AG08395 (cell line): ENCODE measurements at regions not wholly inside any gene's neighbourhood (a gene's known extent, or its start where the extent isn't known, plus 50 kb on each side); places are given as distances from the start of the nearest gene placed in this dataset.
A peak's percentile ranks its signal among the peaks of the same experiment; 100 is the strongest.
"Not testable (repeated sequence)": the region's sequence is repeated elsewhere in the genome, so short reads cannot be mapped to it uniquely, and the experiment has no call there.

ENCODE experiments used
- DNase-seq: peaks from one replicate; pipeline ENCODE4 v3.0.0; 2012; ENCODE audit warnings: mixed read lengths, low spot score

DNA sequence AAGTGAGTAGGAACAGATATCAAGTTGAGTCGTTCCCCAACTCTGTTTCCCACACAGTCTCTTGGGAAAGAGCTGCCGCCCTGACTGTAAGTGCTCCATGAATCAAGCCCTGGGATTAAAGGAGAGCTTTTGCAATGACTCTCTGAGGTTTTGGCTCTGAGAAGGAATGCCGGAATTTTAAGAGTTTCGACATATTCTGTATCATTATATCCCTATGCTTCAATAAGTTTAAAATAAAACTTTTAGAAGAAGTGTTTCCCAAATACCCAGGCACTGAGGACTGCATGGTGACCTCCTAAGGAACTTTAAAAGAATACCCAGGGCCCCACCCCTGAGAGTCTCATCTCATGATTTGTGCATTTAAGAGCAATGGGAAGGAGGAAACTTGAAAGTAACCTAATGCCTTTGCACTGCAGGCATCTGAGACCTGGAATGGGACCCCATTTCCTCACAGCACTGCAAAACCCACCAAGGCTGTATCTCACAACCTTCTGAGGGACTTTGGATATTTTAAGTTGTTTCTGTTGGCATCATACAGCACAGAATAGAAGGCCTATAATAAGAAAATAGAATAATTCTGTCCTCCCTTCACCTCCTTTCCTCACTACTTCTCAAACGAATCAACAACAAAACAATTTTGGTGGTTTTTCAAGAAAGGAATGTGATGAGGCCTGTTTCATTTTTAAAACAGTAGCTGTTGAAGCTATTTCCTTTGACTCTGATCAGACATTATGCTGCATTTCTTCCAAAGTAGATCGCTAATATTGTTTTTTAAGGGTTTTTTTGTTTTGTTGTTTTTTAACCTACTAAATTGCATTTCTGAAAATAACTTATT, 121.2 kb downstream of the GASK1B start:
- peak; percentile 86 for DNase-seq

DNA sequence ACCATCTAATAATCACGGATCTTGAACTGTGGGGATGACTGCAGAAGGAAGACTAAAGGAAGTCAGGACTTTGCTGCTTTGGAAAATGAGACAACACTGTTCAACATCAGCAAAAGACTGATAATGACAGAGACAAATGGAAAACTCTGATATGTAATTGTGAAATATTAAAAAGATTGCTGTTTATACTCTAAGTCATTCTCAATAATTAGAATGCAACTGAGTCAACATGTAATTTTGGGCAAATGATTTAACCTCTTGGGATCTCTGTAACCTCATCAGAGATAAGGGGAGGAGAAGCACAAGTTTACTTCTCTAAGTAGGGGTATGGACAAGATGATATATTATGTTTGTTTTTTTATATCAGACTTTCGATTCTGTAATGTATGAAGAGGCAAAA, 121.9 kb downstream of the GASK1B start:
- peak; percentile 3 for DNase-seq

DNA sequence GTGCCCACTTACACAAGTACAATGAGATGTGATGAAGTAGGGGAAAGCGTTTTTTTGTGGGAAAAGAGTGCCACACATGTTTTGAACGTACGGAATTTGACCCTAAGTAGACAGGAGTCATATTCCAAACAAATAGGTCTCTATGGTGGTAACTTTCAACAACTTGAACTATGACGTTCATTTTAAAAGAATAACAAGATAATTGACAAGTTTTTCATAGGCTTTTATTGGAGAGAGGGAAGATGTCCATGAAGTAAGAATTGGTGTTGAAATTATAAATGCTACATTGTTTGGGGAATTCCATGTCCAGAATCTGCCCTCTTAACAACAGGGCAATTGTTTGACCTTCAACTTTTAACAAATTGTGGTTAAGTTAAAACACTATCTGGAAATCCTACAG, 126.5 kb downstream of the GASK1B start:
- no peak for DNase-seq

DNA sequence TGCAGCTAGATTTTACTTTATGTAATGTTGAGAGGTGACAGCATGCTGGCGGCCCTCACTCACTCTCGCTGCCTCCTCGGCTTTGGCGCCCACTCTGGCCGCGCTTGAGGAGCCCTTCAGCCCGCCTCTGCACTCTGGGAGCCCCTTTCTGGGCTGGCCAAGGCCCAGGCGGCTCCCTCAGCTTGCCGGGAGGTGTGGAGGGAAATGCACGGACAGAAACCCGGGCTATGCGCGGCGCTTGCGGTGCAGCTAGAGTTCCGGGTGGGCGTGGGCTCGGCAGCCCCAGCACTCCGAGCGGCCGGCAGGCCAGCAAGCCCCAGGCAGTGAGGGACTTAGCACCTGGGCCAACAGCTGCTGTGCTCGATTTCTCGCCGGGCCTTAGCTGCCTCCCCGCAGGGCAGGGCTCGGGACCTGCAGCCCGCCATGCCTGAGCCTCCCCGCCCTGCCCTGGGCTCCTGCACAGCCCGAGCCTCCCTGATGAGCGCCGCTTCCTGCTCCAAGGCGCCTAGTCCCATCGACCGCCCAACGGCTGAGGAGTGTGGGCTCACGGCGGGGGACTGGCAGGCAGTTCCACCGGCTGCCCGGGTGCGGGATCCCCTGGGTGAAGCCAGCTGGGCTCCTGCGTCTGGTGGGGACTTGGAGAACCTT, 128.7 kb downstream of the GASK1B start:
- no peak for DNase-seq

DNA sequence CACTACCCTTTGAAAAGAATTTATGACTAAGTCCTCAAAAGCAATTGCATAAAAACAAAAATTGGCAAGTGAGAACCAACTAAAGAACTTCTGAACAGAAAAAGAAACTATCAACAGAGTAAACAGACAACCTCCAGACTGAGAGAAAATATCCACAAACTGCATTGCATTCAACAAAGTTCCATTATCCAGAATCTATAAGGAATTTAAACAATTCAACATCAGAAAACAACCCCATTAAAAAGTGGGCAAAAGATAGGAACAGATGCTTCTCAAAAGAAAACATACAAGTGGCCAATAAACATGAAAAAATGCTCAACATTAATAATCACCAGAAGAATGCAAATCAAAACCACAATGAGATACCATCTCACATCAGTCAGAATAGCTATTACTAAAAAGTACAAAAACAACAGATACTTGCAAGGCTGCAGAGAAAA, 130.2 kb downstream of the GASK1B start:
- DNase-seq = peak; percentile 7

DNA sequence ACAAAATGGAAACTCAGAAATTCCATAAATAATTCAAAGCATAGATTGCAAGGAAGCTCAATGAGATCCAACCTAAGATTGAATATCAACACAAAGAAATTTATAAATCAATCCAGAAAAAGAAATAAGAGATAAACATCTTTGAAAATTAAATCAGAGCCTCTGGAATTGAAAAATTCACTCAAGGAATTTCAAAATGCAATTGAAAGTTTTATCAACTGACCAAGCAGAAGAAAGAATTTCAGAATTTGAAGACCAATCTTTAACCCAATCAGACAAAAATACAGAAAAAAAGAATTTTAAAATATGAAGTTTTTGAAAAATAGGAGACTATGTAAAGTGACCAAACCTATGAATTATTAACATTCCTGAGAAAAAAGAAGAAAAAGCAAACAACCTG, 134.1 kb downstream of the GASK1B start:
- no peak for DNase-seq

DNA sequence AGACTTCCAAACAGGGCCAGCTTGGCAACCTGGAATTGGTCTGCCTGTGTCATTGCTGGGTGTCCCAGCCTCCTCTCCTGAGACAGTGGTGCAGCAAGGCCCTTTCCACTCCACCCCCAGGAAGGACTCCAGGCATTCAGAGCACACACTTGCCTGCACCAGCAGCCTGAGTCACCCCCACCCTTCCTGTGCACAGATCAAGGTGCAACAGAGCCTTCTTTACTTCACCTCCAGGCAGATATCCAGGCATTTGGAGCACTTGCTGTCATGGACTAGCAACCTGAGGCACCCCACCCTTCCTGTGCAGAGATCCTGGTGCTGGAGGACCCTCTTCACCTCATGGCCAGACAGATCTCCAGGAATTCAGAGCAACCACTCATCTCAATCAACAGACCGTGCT, 135.8 kb downstream of the GASK1B start:
- no peak for DNase-seq

DNA sequence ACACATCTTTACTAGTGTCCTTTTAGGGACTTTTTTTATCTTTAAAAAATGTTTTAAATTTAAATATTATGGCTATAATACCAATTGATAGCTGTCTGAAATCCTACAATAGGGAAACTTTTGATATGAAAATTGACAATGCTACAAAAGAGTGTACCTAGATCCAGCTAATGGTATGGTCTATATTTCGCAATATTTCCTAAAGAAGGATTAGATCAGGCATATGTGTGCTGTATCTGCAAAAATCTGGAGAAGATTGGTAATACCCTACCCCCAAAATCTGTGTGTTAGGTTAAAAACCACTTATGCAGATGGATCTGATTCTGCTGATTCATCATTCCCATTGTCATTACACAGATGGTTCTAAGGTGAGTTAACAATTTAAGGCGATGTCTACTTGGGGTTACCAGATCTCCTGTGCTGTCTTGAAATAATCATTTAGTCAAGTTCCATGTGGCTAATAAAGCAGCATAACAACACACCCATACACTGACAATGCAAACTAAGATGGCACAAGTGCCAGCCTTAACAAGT, 137.1 kb downstream of the GASK1B start:
- no peak for DNase-seq

DNA sequence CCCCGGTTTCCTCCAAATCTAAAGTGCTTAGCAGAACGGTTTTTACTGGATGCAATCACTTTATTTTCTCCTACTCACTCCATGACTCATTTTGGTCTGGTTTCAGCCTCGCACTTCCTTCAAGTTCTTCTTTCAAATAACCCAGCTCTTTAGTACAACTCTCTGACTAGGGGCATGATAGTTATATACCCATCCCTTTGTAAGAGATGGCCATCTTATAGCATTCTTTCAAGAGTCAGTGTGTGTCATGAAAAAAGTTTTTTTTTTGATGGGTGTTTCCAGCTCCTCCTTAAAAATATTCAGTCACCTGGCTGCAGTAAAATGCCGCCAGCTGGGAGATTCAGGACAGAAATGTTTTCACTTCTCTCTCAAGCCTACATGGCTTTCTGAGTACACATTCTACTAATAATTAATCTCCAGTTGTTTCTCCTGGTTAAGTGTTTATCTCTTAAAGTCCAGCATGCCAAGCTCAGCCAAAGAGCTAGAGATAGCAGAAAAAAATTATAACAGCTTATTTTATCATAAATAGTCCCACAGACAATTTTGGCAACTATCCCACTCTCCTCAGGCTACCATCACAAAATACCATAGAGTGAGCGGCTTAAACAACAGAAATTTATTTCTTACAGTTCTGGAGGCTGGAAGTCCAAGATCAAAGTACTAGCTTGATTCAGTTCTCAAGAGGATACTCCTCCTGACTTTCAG, 139.3 kb downstream of the GASK1B start:
- DNase-seq = no peak

DNA sequence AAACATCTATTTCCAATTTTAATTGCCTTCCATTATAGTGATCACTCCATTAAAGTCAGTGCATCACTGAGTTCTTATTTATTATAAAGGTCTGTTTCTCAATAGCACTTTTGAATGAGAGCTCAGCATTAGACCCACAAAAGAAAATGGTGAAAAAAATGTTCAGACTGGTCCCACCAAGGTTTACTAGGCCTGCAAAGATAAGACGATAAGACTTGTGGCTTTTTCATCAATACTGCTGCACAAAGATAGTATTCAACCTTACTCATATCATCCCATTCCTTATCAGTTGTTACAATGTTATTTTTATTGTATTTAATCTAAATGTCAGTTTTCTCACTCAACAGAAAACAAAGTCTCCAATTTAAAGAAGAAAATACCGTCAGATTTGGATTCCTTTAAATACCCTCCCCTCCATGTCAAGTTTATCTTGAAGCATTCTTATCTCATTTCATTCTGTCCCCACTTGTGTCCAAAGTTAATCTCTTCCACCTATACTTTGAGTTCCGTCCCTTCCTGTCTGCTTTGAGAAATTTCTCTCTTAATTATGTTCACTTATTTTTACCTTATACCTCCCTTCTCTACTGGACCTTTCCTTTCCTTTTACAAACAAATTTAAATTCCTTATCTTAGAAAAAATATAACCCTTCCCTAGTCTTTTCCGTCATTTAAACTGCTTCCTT, 140.0 kb downstream of the GASK1B start:
- no peak for DNase-seq

DNA sequence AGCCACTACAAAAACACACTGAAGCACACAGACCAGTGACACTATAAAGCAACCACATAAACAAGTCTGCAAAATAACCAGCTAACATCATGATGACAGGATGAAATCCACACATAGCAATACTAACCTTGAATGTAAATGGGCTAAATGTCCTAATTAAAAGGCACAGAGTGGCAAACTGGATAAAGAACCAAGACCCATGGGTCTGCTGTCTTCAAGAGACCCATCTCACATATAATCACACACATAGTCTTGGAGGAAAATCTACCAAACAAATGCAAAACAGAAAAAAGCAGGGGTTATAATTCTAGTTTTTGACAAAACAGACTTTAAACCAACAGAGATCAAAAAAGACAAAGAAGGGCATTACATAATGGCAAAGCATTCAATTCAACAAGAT, 144.4 kb downstream of the GASK1B start:
- not testable (repeated sequence) for DNase-seq

DNA sequence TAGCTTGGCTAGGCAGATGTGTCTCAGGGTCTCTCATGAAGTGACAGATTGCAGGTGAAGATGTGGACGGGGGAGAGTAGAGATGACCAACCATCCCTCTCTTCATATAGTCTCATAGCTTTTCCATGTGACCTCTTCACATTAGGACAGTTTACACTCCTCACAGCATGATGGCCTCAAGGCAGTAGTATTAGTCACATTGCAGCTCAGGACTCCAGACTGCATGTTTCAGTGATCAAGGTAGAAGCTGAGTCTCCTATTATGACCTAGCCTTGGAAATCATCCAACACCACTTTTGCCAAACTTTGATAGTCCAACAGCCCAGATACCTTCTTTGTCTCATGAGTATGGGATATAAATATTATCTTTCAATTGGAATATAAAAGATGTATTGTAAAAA, 147.7 kb downstream of the GASK1B start:
- no peak for DNase-seq

DNA sequence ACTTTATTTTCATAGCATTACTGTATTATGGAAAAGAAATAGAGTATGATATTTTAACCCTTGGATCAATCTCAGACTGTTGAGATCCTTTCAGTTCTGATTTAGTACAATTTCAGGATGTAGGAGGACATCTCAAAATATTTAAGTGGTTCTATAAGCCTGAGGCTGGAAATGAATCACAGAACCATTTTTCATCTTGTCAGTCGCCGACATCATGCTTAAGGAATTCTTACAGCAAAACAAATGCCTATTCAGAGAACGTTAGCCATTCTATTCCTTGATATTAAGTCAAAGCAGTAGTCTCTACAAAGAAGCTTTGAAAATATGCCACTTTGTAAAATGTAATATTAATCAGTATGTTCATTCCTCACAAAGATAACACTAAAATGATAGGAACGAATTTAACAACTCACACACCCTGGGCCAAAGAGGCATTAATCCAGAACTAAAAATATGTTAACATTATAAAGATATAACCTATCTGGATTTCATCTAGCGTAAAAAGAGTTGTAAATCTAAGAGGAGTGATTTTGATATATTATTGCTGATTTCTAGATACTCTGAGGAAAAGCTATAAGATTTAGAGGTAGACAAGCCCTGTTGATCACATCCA, 152.0 kb downstream of the GASK1B start:
- DNase-seq = peak; percentile 49

DNA sequence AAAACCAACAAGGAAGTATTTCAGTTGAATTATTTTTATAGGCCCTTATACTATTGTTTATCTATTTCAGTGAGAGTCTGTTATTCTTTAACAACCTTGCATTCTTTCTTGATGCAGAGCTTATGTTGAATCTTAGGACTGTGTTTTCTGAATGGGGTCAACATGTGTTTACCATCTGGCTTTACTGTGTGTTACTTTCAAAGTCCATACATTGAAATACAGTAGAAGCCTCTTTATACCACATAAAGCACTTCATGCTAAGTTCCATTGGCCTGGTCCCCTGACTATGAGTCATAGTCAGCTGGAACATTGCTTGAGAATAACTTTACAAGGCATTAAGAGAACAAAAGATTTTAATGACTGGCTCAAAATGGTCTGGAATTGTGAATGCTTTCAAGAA, 152.6 kb downstream of the GASK1B start:
- DNase-seq = peak; percentile 48

DNA sequence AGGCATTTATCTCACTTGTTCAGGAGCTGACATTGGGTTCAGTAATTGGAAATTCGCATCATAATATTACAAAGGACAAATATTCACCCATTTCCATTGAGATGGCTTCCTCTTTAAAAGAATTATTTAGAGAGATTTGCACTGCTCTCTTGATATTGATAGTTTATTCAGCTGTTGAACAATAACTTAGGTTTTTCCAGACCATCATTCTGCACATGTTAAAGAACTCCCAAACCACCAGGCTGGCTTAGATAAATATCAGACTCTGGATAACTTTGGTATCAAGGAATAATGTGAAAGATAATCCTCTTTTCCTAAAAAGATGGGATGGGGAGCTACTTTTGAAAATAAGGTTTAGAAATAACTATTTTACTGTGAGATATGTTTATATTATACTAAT, 154.0 kb downstream of the GASK1B start:
- no peak for DNase-seq

DNA sequence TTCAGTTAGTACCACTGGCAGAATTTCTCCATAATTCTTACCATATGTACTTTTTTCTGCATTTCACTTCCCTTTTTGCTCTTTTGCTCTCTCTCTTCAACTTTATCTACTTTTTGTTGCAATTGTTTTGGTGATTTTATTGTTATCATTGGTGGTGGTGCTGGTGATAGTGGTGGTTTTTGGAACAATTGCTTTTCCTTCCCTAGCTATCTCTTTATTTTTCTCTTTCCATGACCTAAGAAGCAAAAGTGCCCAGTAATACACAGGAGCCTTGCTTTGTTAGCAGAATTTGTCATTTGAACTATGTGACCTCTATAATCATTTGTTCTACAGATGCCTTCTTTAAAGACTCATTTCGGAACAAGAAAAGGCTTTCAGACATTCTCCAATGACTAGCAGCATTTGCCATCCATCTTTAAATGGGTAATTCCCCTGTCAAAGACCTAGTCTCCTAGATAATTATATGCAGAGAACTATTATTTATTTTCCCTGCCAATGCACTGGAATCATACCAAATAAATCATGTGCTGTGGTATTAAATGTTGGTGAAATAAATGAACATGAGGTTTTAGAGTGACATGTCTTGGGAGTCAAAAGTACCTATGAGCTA, 154.5 kb downstream of the GASK1B start:
- no peak for DNase-seq

DNA sequence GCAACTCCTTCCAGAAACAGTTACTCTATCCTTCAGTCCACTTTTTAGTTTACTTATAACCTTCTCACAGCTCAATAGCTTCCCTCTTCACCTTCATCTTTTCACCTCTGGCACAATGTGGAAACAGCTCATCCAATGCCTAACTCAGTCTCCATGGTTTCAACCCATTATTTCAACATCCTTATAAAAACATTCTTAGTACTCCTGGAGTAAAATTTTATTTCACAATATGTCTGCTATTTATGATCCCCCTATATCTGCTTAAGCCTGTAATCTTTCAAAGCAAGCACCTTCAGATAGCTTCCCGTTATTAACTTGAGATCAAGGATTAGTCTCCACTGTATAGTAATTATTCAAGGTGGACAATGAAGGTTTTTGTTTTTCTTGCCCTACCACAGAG, 156.3 kb downstream of the GASK1B start:
- peak; percentile 15 for DNase-seq

DNA sequence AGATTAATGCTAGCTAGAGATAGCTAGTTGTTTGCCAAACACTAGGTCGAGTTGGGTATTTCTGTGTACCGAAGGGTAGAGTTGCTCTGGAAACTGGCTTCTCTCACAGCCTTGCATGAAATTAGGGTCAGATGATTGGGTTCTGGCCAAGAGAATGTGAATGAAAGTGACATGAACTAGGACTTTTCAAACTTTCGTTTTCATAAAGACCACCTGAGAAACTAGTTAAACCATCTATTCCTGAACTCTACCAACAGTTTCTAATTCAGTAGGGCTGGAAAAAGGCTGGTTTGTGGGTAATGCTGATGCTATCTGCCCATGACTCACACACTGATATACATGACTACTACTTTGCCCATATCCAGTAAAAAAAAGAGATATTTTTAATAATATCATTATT, 157.6 kb downstream of the GASK1B start:
- peak; percentile 39 for DNase-seq

DNA sequence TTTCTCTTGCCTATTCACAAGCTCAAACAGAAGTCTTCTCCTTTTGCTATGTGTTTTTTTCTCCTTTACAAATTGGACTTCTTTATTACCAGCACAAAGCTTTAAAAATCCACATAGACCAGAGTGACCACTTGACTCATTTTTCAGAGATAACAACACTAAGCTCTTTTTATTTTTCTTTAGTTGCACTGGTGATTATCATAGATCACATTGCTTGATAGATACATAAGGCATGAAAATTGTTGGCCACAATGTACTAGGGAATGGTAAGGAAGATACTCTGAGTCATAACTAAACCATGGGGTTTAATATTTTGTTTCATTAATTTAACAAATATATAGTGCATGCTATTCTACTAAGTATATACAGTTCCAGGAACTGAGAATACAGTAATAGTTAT, 159.0 kb downstream of the GASK1B start:
- DNase-seq = no peak

DNA sequence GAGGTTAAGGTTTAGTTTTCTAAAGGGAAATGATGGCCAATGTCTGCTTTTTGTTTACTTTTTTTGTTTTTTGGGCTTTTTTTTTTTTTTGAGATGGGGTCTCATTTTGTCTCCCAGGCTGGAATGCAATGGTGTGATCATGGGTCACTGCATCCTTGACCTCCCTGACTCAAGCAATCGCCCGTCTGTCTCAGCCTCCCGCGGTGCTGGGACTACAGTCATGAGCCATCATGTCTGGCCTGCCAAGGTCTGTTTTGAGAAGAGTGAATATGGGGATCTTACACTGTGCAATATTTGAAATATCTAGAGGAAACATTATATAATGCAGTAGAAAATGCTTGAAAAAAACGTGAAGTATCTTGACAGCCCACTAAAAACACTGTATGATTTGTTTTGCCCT, 162.5 kb downstream of the GASK1B start:
- DNase-seq = no peak

DNA sequence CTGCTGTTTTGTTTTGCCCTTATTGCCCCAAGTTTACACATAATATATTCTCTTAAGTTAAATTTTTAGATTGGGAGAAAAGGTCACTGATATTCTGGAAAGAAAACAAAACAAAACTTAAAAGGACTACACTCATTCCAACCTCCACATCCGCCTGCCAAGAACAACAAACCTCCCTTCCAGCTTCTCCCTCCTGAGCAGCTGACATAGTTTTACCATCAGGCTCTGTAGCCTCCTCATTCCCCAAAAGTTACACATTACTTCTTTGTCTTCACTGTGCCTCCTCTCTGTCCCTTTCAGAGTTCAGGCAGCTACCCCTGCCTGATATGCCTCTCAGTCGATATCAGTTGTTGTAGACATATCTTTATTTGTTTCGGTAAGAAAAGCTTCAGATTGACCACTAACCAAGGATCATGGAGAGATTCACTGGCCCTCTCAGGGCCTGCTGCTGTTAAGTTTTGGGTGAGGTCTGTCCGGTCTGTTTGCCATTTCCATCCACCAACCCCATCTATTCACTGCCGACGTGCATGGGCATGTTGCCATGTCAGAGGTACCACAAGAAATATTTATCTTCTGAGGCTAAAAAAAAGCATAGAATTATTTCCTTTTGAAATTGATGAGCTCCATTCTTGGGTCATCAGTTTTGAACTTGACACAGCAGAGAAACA, 164.1 kb downstream of the GASK1B start:
- DNase-seq = peak; percentile 10
